ENCODE measurements at regions not wholly inside any gene's neighbourhood (a gene's known extent, or its start where the extent isn't known, plus 50 kb on each side); places are given as distances from the start of the nearest gene placed in this dataset.

DNA sequence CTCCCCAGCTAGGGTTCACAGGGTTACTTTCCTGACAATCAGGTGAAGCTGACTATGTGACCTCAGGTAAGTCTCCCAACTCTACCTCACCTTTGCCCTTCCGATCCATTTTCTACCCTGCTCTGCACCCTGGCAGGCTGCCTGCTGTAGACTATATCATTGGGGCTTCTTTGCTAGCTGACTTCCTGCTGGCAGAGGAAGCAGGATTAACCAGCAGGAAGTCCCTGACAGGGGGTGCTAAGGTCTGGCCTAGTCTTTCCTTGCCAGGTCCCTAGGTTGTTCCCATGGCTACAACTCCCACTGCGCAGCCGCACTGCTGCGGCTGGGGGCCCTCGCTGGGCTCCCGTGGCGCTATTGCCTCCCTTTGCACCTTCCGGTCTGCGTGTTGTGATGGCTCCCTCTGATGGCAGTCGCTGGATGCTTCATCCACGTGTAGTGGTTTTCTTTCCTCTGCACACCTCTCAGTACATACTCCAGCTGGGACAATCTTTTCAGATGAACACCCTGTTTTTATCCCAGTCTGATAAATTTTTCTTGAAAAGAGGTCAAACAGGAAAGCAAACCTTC lies 365.9 kb downstream of the REEP3 start:
- WGBS, 3 donors = 62 to 66% (median 65%) methylated on average over 11 of the region's 11 CpGs
- no peak overlapping the region for H3K27ac ChIP-seq
- TF ChIP-seq, protein P1, sequence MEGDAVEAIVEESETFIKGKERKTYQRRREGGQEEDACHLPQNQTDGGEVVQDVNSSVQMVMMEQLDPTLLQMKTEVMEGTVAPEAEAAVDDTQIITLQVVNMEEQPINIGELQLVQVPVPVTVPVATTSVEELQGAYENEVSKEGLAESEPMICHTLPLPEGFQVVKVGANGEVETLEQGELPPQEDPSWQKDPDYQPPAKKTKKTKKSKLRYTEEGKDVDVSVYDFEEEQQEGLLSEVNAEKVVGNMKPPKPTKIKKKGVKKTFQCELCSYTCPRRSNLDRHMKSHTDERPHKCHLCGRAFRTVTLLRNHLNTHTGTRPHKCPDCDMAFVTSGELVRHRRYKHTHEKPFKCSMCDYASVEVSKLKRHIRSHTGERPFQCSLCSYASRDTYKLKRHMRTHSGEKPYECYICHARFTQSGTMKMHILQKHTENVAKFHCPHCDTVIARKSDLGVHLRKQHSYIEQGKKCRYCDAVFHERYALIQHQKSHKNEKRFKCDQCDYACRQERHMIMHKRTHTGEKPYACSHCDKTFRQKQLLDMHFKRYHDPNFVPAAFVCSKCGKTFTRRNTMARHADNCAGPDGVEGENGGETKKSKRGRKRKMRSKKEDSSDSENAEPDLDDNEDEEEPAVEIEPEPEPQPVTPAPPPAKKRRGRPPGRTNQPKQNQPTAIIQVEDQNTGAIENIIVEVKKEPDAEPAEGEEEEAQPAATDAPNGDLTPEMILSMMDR (IDR thresholded peaks at IDR 0.05) = no peak
- TF ChIP-seq EP300 (IDR thresholded peaks at IDR 0.05) (no peak), POLR2A (IDR thresholded peaks at IDR 0.05) (no peak)
- no peaks in the 10 kb centered on the region for H3K9me3 ChIP-seq
- intact Hi-C loops (cut with DNase I) = no loop called here
- no peak overlapping the region for H3K4me3 ChIP-seq
- no peaks in the 10 kb centered on the region for H3K4me1 ChIP-seq (ENCODE audit: insufficient read depth)
- DNase-seq = no peak
- no peaks in the 10 kb centered on the region for H3K36me3 ChIP-seq
- no peaks in the 10 kb centered on the region for H3K27me3 ChIP-seq

DNA sequence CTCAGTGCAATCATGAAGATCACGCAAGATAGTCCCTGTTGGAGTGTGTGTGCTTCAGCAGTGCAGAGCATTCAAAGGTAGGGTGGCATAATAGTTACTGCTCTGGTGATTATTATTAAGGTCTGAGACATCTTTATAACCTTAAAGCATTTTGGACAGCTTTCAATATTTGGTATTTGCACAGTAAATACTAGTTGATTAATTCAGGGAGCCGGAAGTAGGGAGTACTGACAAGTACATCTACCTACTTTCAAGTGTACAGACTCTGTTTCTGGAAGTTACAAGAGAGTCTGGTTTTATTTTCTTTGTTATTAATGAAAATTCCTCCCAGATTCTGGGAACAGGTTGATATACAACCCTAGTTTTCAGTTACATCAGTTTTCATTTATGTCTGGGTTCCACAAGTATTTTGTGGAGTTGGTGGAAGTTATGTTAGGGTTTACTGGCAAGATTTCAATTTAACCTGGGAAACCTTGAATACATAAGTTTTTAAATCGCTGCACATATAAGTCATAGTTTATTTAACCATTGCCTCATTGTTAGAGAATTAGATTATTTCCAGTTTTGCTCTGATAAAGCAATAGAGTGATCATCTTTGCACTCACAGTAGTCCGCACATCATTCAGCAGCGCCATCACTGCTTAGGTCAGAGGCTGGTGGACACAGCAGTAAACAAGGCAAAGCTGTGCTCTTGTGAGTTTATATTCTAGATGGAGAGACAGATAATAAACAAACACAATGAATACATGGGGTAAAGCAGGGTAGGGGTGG lies 366.6 kb downstream of the REEP3 start:
- no peaks in the 10 kb centered on the region for H3K9me3 ChIP-seq
- H3K36me3 ChIP-seq = no peaks in the 10 kb centered on the region
- WGBS, 3 donors = 80 to 82% (median 81%) methylated on average over 5 of the region's 5 CpGs
- H3K27ac ChIP-seq = no peak overlapping the region
- H3K4me1 ChIP-seq (ENCODE audit: insufficient read depth) = no peaks in the 10 kb centered on the region
- no peaks in the 10 kb centered on the region for H3K27me3 ChIP-seq
- no peak overlapping the region for H3K4me3 ChIP-seq
- DNase-seq = no peak
- intact Hi-C loops (cut with DNase I) = no loop called here
- TF ChIP-seq POLR2A (IDR thresholded peaks at IDR 0.05) = no peak
- TF ChIP-seq, protein P1 (IDR thresholded peaks at IDR 0.05) = no peak
- no peak for TF ChIP-seq EP300 (IDR thresholded peaks at IDR 0.05)

GRCh38 chr10:63889803-63890202 lies 368.6 kb downstream of the REEP3 start:
- H3K9me3 ChIP-seq = no peaks in the 10 kb centered on the region
- WGBS, 3 donors = 73% methylated on average over 4 of the region's 4 CpGs
- H3K4me3 ChIP-seq = no peak overlapping the region
- no peaks in the 10 kb centered on the region for H3K36me3 ChIP-seq
- TF ChIP-seq POLR2A (IDR thresholded peaks at IDR 0.05) = no peak
- TF ChIP-seq, protein P1 (IDR thresholded peaks at IDR 0.05) = no peak
- no peak for TF ChIP-seq EP300 (IDR thresholded peaks at IDR 0.05)
- H3K27ac ChIP-seq = no peak overlapping the region
- no peak for DNase-seq
- no peaks in the 10 kb centered on the region for H3K4me1 ChIP-seq (ENCODE audit: insufficient read depth)
- intact Hi-C loops (cut with DNase I) = no loop called here
- H3K27me3 ChIP-seq = no peaks in the 10 kb centered on the region

DNA sequence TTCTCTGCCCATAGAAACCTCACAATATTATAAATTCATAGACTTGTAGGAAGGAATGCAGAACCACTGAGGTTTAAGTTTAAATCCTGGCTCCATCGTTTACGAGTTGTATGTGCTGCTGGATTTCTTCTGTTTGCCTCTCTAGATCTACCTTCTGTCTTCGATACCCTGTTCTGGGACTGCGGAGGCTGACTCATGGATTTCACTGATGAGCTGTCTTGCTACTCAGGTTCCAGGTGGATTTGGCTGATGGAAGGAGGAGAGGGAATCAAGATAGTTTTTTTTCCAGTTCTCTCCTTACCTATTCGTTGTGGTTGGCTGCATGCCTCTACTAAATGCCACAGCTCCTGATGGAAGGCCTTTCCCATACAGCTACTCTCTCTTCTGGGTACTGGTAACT lies 375.8 kb downstream of the REEP3 start:
- Histone ChIP-seq H3K27me3 (no peaks in the 10 kb centered on the region), H3K36me3 (no peaks in the 10 kb centered on the region), H3K27ac (no peak overlapping the region), H3K9me3 (no peaks in the 10 kb centered on the region), H3K4me1 (ENCODE audit: insufficient read depth) (no peaks in the 10 kb centered on the region), H3K4me3 (no peak overlapping the region)
- DNase-seq = no peak
- 89 to 91% (median 91%) methylated on average over 5 of the region's 5 CpGs for WGBS, 3 donors
- intact Hi-C loops (cut with DNase I) = no loop called here
- TF ChIP-seq POLR2A (IDR thresholded peaks at IDR 0.05) (no peak), EP300 (IDR thresholded peaks at IDR 0.05) (no peak)
- TF ChIP-seq, protein P1 (IDR thresholded peaks at IDR 0.05) = no peak
